Progenitor cell of endocrine pancreas (in vitro differentiated cells): ENCODE measurements at regions not wholly inside any gene's neighbourhood (a gene's known extent, or its start where the extent isn't known, plus 50 kb on each side); places are given as distances from the start of the nearest gene placed in this dataset.

Experiments used
- DNase-seq: peaks from one replicate; pipeline ENCODE4 v3.0.0; 2021; ENCODE audit warnings: low spot score; ENCODE audit not compliant: unreplicated experiment
- H3K27ac Mint-ChIP-seq: 2 replicates; pipeline ENCODE4 v1.8.0; 2021; ENCODE audit warnings: mild to moderate bottlenecking, moderate library complexity, mixed read lengths
- H3K27me3 Mint-ChIP-seq: 2 replicates; pipeline ENCODE4 v1.8.0; 2021; ENCODE audit warnings: mixed read lengths
- H3K36me3 Mint-ChIP-seq: 2 replicates; pipeline ENCODE4 v1.8.0; 2022; ENCODE audit warnings: mixed read lengths; ENCODE audit not compliant: insufficient read depth
- H3K4me1 Mint-ChIP-seq: 2 replicates; pipeline ENCODE4 v1.8.0; 2021; ENCODE audit warnings: low read depth, mixed read lengths
- H3K4me3 Mint-ChIP-seq: 2 replicates; pipeline ENCODE4 v1.8.0; 2021; ENCODE audit warnings: low read depth, mild to moderate bottlenecking, moderate library complexity, mixed read lengths
- H3K9me3 Mint-ChIP-seq: 2 replicates; pipeline ENCODE4 v1.8.0; 2021; ENCODE audit warnings: low read depth, mixed read lengths
- CTCF ChIP-seq: fragments of 200-600 bp; sonication (generic); IDR thresholded peaks from one replicate; pipeline ENCODE4 v1.5.0; 2021; ENCODE audit warnings: antibody characterized with exemption, mild to moderate bottlenecking; ENCODE audit not compliant: unreplicated experiment

- Mint-ChIP-seq H3K36me3 (no peaks in the 10 kb centered on the region), H3K4me1 (no peaks in the 10 kb centered on the region)
- TF ChIP-seq CTCF: no peak
Observed at GRCh38 chr4:28784188-28784587, 1923.5 kb downstream of the STIM2 start.

GRCh38 chr4:28787947-28788346, 1927.3 kb downstream of the STIM2 start:
- TF ChIP-seq CTCF: no peak
- Mint-ChIP-seq H3K27ac (no peak overlapping the region), H3K27me3 (no peaks in the 10 kb centered on the region), H3K4me3 (no peak overlapping the region), H3K36me3 (no peaks in the 10 kb centered on the region), H3K4me1 (no peaks in the 10 kb centered on the region), H3K9me3 (no peaks in the 10 kb centered on the region)
- DNase-seq: no peak

More at GRCh38 chr4:28784188-28784587, 1923.5 kb downstream of the STIM2 start:
- no peak for DNase-seq
- no peak overlapping the region for H3K27ac Mint-ChIP-seq
- no peaks in the 10 kb centered on the region for H3K9me3 Mint-ChIP-seq
- no peaks in the 10 kb centered on the region for H3K27me3 Mint-ChIP-seq
- no peak overlapping the region for H3K4me3 Mint-ChIP-seq

- H3K4me1 Mint-ChIP-seq: no peaks in the 10 kb centered on the region
- no peaks in the 10 kb centered on the region for H3K36me3 Mint-ChIP-seq
- no peak for DNase-seq
- H3K9me3 Mint-ChIP-seq: no peaks in the 10 kb centered on the region
- no peak for TF ChIP-seq CTCF
- no peak overlapping the region for H3K27ac Mint-ChIP-seq
- no peak overlapping the region for H3K4me3 Mint-ChIP-seq
- no peaks in the 10 kb centered on the region for H3K27me3 Mint-ChIP-seq
Observed at GRCh38 chr4:28788929-28789490, 1928.4 kb downstream of the STIM2 start.

- no peaks in the 10 kb centered on the region for H3K36me3 Mint-ChIP-seq
- no peak for TF ChIP-seq CTCF
- H3K9me3 Mint-ChIP-seq: no peaks in the 10 kb centered on the region
- no peak overlapping the region for H3K4me3 Mint-ChIP-seq
- H3K4me1 Mint-ChIP-seq: no peaks in the 10 kb centered on the region
- no peak overlapping the region for H3K27ac Mint-ChIP-seq
- no peak for DNase-seq
- no peaks in the 10 kb centered on the region for H3K27me3 Mint-ChIP-seq
Observed at GRCh38 chr4:28792917-28793597, 1927.1 kb upstream of the PCDH7 start.

- DNase-seq: no peak
- Mint-ChIP-seq H3K9me3 (no peaks in the 10 kb centered on the region), H3K4me3 (no peak overlapping the region), H3K27ac (no peak overlapping the region), H3K36me3 (no peaks in the 10 kb centered on the region), H3K4me1 (no peaks in the 10 kb centered on the region), H3K27me3 (no peaks in the 10 kb centered on the region)
- TF ChIP-seq CTCF: no peak
Observed at GRCh38 chr4:28799696-28800095, 1920.5 kb upstream of the PCDH7 start.
